Hematopoietic multipotent progenitor cell treated with erythropoietin and hydrocortisone succinate and interleukin-3 and kit ligand, for 8 days (in vitro differentiated cells): ENCODE measurements at regions not wholly inside any gene's neighbourhood (a gene's known extent, or its start where the extent isn't known, plus 50 kb on each side); places are given as distances from the start of the nearest gene placed in this dataset.
"Not testable (repeated sequence)": the region's sequence is repeated elsewhere in the genome, so short reads cannot be mapped to it uniquely, and the experiment has no call there.

Experiments used
- DNase-seq: peaks from one replicate; pipeline ENCODE4 v3.0.0-alpha.2; 2015

- DNase-seq: no peak
Measured at GRCh38 chr5:104080646-104081175, 518.1 kb upstream of the NUDT12 start.

GRCh38 chr5:104079861-104080645 is 517.5 kb upstream of the NUDT12 start:
- DNase-seq: not testable (repeated sequence)

GRCh38 chr5:104071887-104072286 is 509.3 kb upstream of the NUDT12 start:
- no peak for DNase-seq

GRCh38 chr5:104062621-104063377 is 500.2 kb upstream of the NUDT12 start:
- DNase-seq: no peak

GRCh38 chr5:104061707-104062106 is 499.1 kb upstream of the NUDT12 start:
- DNase-seq: no peak

- DNase-seq: no peak
Measured at GRCh38 chr5:104053353-104053649, 490.7 kb upstream of the NUDT12 start.

GRCh38 chr5:104052558-104053352 is 490.2 kb upstream of the NUDT12 start:
- no peak for DNase-seq

- no peak for DNase-seq
Measured at GRCh38 chr5:104050436-104050835, 487.8 kb upstream of the NUDT12 start.

- no peak for DNase-seq
Measured at GRCh38 chr5:104049752-104050151, 487.2 kb upstream of the NUDT12 start.

GRCh38 chr5:104048231-104048630 is 485.6 kb upstream of the NUDT12 start:
- DNase-seq: no peak

GRCh38 chr5:104045987-104046386 is 483.4 kb upstream of the NUDT12 start:
- no peak for DNase-seq

- DNase-seq: not testable (repeated sequence)
Measured at GRCh38 chr5:104039871-104040270, 477.3 kb upstream of the NUDT12 start.

- not testable (repeated sequence) for DNase-seq
Measured at GRCh38 chr5:104037136-104037535, 474.5 kb upstream of the NUDT12 start.

GRCh38 chr5:104033186-104033585 is 470.6 kb upstream of the NUDT12 start:
- not testable (repeated sequence) for DNase-seq

- DNase-seq: no peak
Measured at GRCh38 chr5:104024538-104024937, 461.9 kb upstream of the NUDT12 start.

GRCh38 chr5:104023739-104024138 is 461.1 kb upstream of the NUDT12 start:
- DNase-seq: no peak

- DNase-seq: no peak
Measured at GRCh38 chr5:104019956-104020355, 457.4 kb upstream of the NUDT12 start.

- no peak for DNase-seq
Measured at GRCh38 chr5:104018299-104018698, 455.7 kb upstream of the NUDT12 start.

GRCh38 chr5:104016646-104017045 is 454.1 kb upstream of the NUDT12 start:
- no peak for DNase-seq

- DNase-seq: no peak
Measured at GRCh38 chr5:104015765-104016164, 453.2 kb upstream of the NUDT12 start.

- DNase-seq: not testable (repeated sequence)
Measured at GRCh38 chr5:104002783-104003182, 440.2 kb upstream of the NUDT12 start.

GRCh38 chr5:104001136-104001535 is 438.5 kb upstream of the NUDT12 start:
- no peak for DNase-seq

GRCh38 chr5:103993031-103993430 is 430.4 kb upstream of the NUDT12 start:
- no peak for DNase-seq
